ENCODE measurements at regions not wholly inside any gene's neighbourhood (a gene's known extent, or its start where the extent isn't known, plus 50 kb on each side); places are given as distances from the start of the nearest gene placed in this dataset.

DNA sequence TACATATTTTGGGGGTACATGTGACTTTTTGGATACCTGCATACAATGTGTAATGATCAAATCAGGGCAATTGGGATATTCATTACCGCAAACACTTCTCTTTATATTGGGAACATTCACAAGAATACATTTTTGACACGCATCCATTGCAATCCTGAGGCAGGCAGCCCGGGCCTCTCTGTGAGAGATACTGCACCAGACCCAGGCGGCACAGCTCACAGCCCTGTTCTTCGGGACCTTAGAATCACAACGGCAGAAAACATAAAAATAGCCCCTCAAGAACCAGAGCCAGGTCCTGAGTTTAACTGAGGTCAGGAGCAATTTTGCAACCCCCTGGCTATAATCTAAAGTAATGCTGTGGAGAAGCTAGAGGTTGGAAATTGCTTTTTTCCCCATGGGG is 90.8 kb upstream of the PGBD5 start:
- H3K9ac ChIP-seq (ENCODE audit: low read length) = no peak overlapping the region
- H2AFZ ChIP-seq (ENCODE audit: low read depth, low read length) = no peak overlapping the region
- H3K9me2 ChIP-seq (ENCODE audit: insufficient read depth, low read length) = no peaks in the 10 kb centered on the region
- no peaks in the 10 kb centered on the region for H3K27me3 ChIP-seq (ENCODE audit: insufficient read depth, low read depth, low read length)
- no peak overlapping the region for H3K4me2 ChIP-seq (ENCODE audit: low read length)
- TF ChIP-seq SMC3 (conservative IDR thresholded peaks at IDR 0.05; ENCODE audit: poor library complexity) (no peak), POLR2AphosphoS5 (IDR thresholded peaks at IDR 0.05) (no peak), TAF1 (IDR thresholded peaks at IDR 0.05; ENCODE audit: low read depth) (no peak), EP300 (conservative IDR thresholded peaks at IDR 0.05; ENCODE audit: poor library complexity, severe bottlenecking) (no peak), RAD21 (conservative IDR thresholded peaks at IDR 0.05) (no peak), EZH2 (IDR thresholded peaks at IDR 0.05; ENCODE audit: borderline replicate concordance, insufficient read depth, low read length, poor library complexity, severe bottlenecking) (no peak), MXI1 (conservative IDR thresholded peaks at IDR 0.05; ENCODE audit: poor library complexity, severe bottlenecking) (no peak)
- TF ChIP-seq, protein P1, sequence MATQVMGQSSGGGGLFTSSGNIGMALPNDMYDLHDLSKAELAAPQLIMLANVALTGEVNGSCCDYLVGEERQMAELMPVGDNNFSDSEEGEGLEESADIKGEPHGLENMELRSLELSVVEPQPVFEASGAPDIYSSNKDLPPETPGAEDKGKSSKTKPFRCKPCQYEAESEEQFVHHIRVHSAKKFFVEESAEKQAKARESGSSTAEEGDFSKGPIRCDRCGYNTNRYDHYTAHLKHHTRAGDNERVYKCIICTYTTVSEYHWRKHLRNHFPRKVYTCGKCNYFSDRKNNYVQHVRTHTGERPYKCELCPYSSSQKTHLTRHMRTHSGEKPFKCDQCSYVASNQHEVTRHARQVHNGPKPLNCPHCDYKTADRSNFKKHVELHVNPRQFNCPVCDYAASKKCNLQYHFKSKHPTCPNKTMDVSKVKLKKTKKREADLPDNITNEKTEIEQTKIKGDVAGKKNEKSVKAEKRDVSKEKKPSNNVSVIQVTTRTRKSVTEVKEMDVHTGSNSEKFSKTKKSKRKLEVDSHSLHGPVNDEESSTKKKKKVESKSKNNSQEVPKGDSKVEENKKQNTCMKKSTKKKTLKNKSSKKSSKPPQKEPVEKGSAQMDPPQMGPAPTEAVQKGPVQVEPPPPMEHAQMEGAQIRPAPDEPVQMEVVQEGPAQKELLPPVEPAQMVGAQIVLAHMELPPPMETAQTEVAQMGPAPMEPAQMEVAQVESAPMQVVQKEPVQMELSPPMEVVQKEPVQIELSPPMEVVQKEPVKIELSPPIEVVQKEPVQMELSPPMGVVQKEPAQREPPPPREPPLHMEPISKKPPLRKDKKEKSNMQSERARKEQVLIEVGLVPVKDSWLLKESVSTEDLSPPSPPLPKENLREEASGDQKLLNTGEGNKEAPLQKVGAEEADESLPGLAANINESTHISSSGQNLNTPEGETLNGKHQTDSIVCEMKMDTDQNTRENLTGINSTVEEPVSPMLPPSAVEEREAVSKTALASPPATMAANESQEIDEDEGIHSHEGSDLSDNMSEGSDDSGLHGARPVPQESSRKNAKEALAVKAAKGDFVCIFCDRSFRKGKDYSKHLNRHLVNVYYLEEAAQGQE (IDR thresholded peaks at IDR 0.05; ENCODE audit: borderline replicate concordance) = no peak
- TF ChIP-seq, protein P2, sequence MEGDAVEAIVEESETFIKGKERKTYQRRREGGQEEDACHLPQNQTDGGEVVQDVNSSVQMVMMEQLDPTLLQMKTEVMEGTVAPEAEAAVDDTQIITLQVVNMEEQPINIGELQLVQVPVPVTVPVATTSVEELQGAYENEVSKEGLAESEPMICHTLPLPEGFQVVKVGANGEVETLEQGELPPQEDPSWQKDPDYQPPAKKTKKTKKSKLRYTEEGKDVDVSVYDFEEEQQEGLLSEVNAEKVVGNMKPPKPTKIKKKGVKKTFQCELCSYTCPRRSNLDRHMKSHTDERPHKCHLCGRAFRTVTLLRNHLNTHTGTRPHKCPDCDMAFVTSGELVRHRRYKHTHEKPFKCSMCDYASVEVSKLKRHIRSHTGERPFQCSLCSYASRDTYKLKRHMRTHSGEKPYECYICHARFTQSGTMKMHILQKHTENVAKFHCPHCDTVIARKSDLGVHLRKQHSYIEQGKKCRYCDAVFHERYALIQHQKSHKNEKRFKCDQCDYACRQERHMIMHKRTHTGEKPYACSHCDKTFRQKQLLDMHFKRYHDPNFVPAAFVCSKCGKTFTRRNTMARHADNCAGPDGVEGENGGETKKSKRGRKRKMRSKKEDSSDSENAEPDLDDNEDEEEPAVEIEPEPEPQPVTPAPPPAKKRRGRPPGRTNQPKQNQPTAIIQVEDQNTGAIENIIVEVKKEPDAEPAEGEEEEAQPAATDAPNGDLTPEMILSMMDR (IDR thresholded peaks at IDR 0.05; ENCODE audit: poor library complexity, severe bottlenecking) = no peak
- no peaks in the 10 kb centered on the region for H4K20me1 ChIP-seq (ENCODE audit: insufficient read depth)
- H3F3A ChIP-seq (ENCODE audit: insufficient read depth, low read length, poor library complexity, severe bottlenecking) = no peaks in the 10 kb centered on the region
- no peaks in the 10 kb centered on the region for H3K36me3 ChIP-seq (ENCODE audit: insufficient read depth, low read length)
- no peak overlapping the region for H3K4me3 ChIP-seq (ENCODE audit: low read length)
- H3K9me3 ChIP-seq (ENCODE audit: low read length) = peaks cover 3% of the 10 kb centered on the region
- no peaks in the 10 kb centered on the region for H3K79me2 ChIP-seq (replicated peaks; ENCODE audit: insufficient read depth, low read length)
- H3K27ac ChIP-seq (ENCODE audit: low read length) = no peak overlapping the region

DNA sequence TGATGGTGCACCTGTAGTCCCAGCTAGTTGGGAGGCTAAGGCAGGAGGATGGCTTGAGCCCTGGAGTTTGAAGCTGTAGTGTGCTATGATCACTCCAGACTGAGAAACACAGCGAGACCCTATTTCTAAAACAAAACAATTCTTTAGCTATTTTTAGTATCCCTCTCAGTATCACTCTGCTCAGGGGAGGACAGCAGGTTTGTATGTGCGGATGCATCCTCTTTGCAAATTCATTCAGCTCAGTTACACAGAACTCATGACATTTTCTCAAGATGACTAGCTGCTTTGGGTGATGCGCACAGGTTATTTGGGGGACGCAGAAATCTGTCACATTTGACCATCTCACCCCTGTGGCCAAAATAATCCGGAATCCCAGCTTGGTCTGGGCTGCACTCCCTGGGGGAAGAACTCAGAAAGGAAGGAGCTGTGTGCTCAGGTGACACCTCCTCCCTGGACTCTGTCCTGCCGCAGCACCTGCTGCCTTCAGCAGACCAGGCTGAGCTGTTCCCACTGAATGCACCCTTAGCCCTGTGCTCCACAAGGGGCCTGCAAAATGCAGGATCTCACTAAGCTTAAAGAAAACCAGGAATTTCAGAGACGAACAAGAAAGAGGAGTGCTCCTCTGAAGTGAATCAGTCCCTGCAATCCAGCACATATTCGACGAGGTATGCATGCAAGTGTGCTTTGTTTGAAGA is 89.5 kb upstream of the PGBD5 start:
- Histone ChIP-seq H3K27me3 (ENCODE audit: insufficient read depth, low read depth, low read length) (no peaks in the 10 kb centered on the region), H3K36me3 (ENCODE audit: insufficient read depth, low read length) (no peaks in the 10 kb centered on the region), H2AFZ (ENCODE audit: low read depth, low read length) (no peak overlapping the region), H3K27ac (ENCODE audit: low read length) (no peak overlapping the region), H3F3A (ENCODE audit: insufficient read depth, low read length, poor library complexity, severe bottlenecking) (no peaks in the 10 kb centered on the region), H3K4me2 (ENCODE audit: low read length) (no peak overlapping the region), H3K79me2 (replicated peaks; ENCODE audit: insufficient read depth, low read length) (no peaks in the 10 kb centered on the region), H3K4me3 (ENCODE audit: low read length) (no peak overlapping the region), H4K20me1 (ENCODE audit: insufficient read depth) (no peaks in the 10 kb centered on the region), H3K9me3 (ENCODE audit: low read length) (peaks cover 3% of the 10 kb centered on the region), H3K9me2 (ENCODE audit: insufficient read depth, low read length) (no peaks in the 10 kb centered on the region), H3K9ac (ENCODE audit: low read length) (no peak overlapping the region)
- TF ChIP-seq EP300 (conservative IDR thresholded peaks at IDR 0.05; ENCODE audit: poor library complexity, severe bottlenecking) (no peak), TAF1 (IDR thresholded peaks at IDR 0.05; ENCODE audit: low read depth) (no peak), SMC3 (conservative IDR thresholded peaks at IDR 0.05; ENCODE audit: poor library complexity) (no peak), POLR2AphosphoS5 (IDR thresholded peaks at IDR 0.05) (no peak), MXI1 (conservative IDR thresholded peaks at IDR 0.05; ENCODE audit: poor library complexity, severe bottlenecking) (no peak), EZH2 (IDR thresholded peaks at IDR 0.05; ENCODE audit: borderline replicate concordance, insufficient read depth, low read length, poor library complexity, severe bottlenecking) (no peak), RAD21 (conservative IDR thresholded peaks at IDR 0.05) (no peak)
- TF ChIP-seq, protein P2 (IDR thresholded peaks at IDR 0.05; ENCODE audit: poor library complexity, severe bottlenecking) = no peak
- TF ChIP-seq, protein P1 (IDR thresholded peaks at IDR 0.05; ENCODE audit: borderline replicate concordance) = no peak
